ENCODE measurements at regions not wholly inside any gene's neighbourhood (a gene's known extent, or its start where the extent isn't known, plus 50 kb on each side); places are given as distances from the start of the nearest gene placed in this dataset.

DNA sequence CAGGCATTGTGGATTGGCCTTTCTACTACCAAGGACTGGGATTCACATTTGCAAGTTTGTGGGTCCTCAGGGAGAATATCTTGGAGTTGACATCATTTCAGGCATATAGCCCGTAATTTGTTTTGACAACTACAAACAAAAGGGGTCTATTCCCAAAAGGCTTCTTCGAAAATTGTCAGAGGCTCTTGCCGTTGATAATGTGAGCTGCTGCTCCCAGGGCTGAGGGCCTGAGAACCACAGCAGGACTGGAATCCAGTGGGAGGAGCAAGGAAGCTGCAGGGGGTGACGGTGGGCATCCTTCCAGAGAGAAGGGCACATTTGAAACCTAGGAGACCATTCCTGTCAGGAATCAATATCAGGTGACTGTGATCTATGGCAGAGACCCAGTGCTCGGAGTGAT, 761.6 kb upstream of the RBFOX1 start:
- TF ChIP-seq, protein P1, sequence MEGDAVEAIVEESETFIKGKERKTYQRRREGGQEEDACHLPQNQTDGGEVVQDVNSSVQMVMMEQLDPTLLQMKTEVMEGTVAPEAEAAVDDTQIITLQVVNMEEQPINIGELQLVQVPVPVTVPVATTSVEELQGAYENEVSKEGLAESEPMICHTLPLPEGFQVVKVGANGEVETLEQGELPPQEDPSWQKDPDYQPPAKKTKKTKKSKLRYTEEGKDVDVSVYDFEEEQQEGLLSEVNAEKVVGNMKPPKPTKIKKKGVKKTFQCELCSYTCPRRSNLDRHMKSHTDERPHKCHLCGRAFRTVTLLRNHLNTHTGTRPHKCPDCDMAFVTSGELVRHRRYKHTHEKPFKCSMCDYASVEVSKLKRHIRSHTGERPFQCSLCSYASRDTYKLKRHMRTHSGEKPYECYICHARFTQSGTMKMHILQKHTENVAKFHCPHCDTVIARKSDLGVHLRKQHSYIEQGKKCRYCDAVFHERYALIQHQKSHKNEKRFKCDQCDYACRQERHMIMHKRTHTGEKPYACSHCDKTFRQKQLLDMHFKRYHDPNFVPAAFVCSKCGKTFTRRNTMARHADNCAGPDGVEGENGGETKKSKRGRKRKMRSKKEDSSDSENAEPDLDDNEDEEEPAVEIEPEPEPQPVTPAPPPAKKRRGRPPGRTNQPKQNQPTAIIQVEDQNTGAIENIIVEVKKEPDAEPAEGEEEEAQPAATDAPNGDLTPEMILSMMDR (IDR thresholded peaks at IDR 0.05; ENCODE audit: low read depth, low read length) = no peak
- no peak for DNase-seq (ENCODE audit: extremely low read depth, low read depth)

DNA sequence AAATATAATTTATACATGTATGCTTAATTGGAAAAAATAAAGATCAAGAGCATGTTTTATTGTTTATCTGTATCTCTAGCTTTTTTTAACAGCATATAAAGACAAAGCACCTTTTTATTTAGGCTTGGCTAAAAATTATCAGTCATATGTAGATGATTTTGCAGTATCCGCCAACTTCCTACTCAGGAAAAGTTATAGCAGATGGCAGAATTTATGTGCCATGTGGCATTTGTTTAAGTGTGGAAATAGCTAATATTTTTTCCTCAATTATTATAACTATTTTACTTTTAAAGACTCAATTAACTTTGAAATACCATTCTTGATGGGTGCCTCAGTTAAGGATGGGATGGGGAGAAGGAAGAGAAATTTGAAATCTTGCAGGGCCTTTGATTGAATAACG, 762.1 kb upstream of the RBFOX1 start:
- DNase-seq (ENCODE audit: extremely low read depth, low read depth) = no peak
- TF ChIP-seq, protein P1 (IDR thresholded peaks at IDR 0.05; ENCODE audit: low read depth, low read length) = no peak

DNA sequence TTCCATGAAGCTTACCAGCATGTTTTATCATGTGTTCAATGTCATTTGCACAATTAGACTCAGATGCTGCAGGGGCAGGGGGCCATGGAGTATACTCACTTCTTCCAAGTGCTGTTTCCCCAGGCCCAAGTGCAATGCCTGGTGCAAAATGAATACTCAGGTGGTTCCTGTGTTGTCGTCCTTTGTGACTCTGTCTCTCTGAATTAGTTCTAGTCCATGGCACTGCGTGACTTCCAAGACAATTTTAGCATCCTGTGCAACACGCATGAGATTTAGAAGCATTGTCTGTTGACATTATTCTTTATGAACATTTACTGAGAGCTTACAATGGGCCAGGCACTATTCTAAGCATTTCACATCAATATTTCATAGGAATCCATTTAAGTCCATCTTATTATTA, 769.7 kb upstream of the RBFOX1 start:
- DNase-seq (ENCODE audit: extremely low read depth, low read depth) = no peak
- TF ChIP-seq, protein P1 (IDR thresholded peaks at IDR 0.05; ENCODE audit: low read depth, low read length) = no peak

DNA sequence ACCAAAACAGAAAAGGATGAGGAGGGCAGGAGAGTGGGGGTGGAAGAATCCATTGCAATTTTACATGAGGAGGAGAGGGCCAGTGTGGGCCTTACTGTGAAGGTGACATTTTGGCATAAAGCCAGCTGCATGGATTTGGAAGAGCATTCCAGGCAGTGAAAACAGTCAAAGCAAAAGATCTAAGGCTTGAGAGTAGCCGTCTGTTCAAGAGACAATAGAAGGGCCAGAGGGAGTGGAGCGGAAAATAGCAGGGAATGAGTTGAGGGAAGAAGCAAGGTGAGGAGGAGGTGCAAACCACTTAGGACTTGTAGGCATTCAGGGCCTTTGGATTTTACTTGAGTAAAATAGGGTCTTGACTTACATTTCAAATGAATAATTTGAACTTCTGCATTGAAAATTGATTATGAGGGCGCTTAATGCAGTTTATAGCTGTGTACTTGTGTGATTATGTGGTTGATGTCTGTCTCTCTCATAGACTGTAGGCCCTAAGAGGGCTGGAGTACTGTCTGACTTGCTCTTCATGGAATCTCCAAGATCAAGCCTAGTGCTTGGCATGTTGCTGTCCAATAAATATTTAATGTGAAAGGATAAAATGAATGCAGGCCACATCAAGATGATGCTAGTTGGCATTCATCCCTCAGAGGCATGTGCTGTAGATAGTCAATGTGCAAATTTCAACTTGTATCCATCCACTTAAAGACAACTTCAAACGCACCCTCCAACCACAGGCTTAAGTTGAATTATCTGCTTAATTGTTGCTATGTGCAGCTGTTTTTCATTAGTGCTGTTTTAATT, 772.1 kb upstream of the RBFOX1 start:
- no peak for DNase-seq (ENCODE audit: extremely low read depth, low read depth)
- TF ChIP-seq, protein P1 (IDR thresholded peaks at IDR 0.05; ENCODE audit: low read depth, low read length) = no peak

DNA sequence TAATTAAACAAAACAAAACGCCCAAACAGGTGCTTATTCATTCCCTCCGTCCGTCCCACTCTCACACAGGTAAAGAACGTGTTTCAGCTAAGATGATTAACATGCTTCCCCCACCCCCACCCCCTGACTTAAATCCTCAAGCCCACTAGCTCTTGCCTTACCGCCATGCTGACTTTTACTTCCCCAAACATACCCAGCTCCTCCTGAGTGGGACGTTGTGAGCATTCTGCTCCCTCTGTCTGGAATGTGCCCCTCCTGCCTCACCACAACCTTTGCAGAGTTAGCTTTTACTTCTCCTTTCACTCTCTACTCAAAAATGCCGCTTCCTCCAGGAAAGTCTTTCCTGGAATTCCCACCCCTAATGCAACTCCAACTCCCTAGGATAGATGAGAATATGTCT, 774.0 kb upstream of the RBFOX1 start:
- TF ChIP-seq, protein P1 (IDR thresholded peaks at IDR 0.05; ENCODE audit: low read depth, low read length) = no peak
- no peak for DNase-seq (ENCODE audit: extremely low read depth, low read depth)

DNA sequence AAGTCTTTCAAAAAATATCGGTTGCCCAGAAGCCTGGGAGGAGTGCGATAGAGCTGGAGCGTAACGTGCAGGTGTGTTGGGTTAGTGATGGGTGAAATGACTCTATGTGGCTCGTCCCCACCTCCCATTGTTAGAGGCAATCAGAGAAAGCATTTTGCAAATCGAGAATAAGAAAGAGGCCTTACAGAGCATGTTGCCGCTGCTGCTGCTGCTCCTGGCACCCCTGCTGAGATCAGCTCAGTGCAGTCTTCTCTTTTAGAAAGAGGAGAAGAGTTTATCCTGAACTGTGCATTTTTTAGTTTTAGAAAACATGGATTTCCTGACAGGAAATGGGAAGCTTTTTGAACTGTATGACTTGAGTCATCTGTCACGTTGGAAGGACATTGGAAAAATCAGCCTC, 774.5 kb upstream of the RBFOX1 start:
- TF ChIP-seq, protein P1 (IDR thresholded peaks at IDR 0.05; ENCODE audit: low read depth, low read length) = no peak
- DNase-seq (ENCODE audit: extremely low read depth, low read depth) = no peak

DNA sequence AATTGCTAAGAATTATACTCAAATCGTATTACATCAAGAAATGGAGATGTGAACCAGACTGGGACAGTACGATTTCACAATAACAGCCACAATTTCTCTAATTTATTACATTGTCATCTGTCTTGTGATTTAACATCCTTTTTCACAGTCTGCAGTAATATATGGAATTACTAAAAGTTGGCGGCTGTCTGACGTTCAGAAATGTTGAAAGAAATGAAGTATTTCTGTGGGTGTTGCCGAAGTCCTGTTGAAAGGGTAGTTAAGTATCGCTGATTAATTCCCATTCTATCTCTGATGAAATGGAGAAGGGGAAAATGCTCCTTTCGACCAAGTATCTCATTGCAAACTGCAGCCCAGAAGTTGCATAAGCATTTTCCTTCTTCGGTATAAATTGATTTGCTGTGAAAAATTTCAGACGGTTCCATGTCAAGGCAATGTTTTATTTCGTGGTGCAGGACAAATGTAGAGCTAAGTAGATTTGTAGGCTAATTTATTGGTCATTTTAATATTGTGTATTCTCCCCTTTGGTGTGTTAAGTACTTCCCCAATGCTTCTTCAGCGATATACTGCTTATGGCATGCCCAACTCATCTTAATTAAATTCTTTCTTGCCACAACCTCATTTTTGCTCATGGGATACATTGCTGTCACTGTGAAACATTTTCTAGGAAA, 775.2 kb upstream of the RBFOX1 start:
- no peak for DNase-seq (ENCODE audit: extremely low read depth, low read depth)
- TF ChIP-seq, protein P1 (IDR thresholded peaks at IDR 0.05; ENCODE audit: low read depth, low read length) = no peak
